ENCODE measurements at regions not wholly inside any gene's neighbourhood (a gene's known extent, or its start where the extent isn't known, plus 50 kb on each side); places are given as distances from the start of the nearest gene placed in this dataset.
"Not testable (repeated sequence)": the region's sequence is repeated elsewhere in the genome, so short reads cannot be mapped to it uniquely, and the experiment has no call there.

DNA sequence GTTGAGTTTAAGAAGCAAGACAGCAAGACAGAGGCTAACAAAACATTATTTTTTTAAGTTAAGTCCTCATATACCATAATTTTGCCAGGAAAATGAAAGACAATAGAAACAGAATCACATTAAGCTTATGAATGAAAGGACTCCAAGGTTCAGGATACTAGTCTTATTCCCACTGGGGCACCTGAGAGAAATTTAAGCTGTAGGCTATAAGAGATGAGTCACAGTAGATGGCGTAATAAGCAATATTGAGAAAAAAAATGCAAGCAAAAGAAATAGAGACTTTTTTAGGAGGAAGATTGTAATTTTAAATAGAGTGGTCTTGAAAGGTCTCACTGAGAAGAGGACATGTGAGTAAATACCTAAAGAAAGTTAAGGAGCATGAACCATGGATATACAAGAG, 57.1 kb upstream of the KIF2B start:
- DNase-seq (ENCODE audit: low spot score), result no peak

DNA sequence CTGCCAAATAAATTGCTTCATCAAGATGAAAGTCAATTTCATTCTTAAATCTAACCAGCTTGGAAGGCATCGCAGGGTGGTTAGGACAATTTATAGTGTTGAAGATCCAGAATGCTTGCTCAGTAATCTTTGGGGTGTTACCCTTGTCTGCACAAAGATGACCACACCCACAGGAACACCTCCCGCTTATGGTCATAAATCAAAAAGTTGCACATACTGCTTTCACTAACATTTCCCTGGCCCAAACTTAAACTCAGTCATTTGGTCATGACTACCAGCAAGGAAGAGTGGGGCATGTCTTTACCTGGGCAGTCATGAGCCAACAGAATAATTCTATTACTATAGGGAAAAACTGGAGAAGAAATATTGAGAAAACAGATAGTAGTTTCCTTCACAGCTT, 57.6 kb upstream of the KIF2B start:
- no peak for DNase-seq (ENCODE audit: low spot score)

DNA sequence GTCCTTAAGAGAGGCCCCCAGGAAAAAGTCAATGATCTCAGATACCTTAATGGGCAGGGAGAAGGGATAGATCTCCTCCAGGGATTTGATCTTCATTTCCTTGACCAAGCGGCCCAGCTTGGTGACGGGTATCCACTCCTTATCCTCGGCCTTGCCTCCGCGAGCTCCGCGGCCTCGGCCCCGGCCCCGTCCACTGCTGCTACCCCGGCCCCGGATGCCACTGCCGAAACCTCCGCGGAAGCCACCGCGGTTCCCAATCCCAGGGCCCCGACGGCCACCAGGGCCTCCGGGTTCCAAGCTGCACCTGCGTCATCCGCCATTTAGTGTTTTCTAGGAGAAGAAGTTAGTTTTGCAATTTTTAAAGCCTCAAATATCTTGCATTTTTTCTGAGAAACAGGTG, 65.2 kb upstream of the KIF2B start:
- DNase-seq (ENCODE audit: low spot score), result no peak

DNA sequence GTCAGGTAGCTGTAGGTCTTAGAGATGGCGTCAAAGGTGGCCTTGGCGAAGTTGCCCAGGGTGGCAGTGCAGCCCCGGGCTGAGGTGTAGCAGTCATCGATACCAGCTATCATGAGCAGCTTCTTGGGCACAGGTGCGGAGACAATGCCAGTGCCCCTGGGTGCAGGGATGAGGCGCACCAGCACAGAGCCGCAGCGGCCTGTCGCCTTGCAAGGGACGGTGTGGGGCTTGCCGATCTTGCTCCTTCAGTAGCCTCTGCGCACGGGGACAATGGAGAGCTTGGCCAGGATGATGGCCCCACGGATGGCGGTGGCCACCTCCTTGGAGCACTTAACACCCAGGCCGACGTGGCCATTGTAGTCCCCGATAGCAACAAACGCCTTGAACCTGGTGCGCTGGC, 65.6 kb upstream of the KIF2B start:
- not testable (repeated sequence) for DNase-seq (ENCODE audit: low spot score)

DNA sequence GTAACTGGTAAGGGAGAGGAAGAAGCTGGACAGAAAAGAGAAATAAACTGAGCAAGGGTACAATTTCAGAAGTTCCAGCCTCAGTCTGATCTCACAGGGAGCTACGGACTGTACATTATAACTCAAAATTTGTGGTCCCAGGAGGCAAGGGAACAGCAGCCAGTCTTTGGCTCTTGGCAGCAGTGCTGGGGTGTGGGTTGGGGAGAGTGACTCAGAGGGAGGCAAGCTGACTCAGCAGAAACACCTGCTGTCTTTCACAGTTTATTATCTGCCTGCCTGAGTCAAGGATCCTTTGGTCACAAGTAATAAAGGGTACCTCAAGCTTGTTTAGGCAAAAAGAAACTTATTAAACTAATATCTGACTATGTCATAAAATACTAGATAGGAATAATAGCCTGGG, 73.5 kb upstream of the KIF2B start:
- DNase-seq (ENCODE audit: low spot score), result peak; percentile 5

DNA sequence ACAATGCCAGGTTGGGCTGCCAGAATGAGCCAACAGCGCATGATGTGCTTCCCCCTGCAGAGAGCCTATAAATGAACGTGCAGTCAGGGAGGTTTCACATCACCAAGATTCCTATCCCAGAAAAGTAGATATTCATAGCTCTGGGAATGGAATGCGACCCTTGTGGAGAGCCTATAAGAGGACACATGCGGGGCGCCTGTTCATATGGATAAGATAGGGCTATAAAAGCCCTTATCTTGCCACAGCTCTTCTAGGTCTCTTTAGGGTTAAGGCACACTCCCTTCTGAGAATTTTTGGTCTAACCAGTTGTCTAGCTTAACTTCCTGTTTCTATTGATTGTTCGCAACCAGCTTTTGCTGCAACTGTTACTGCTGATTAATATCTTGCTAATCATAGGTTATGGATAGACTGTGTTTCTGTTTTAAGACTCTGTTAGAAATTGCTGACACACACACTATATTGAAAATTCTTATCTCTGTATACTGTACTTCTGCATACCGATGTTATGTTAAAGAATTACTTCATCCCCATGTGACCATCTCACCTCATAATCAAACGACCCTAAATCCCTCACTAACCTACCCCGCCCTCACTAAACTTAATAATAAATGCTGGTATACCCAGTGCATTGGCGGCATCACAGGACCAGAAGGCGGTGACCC, 74.4 kb upstream of the KIF2B start:
- DNase-seq (ENCODE audit: low spot score), result not testable (repeated sequence)

DNA sequence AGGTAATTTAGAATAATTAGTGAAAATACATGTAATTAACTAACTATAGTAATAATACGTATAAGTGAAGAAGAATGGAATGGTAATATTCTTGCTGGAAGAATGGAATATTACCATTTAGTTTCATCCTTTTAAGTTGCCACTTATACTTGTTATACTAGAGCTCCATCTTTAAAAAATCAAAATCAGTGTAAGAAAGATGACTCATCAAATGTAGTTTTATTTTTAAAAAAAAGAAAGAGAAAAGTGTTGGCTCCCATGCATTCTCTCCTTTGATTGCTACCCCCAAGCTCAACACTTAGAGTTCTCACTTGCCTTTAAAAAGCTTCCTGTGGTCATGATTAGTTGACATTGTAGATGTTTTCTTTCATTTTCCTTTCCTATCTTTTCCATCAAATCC, 82.4 kb upstream of the KIF2B start:
- no peak for DNase-seq (ENCODE audit: low spot score)

DNA sequence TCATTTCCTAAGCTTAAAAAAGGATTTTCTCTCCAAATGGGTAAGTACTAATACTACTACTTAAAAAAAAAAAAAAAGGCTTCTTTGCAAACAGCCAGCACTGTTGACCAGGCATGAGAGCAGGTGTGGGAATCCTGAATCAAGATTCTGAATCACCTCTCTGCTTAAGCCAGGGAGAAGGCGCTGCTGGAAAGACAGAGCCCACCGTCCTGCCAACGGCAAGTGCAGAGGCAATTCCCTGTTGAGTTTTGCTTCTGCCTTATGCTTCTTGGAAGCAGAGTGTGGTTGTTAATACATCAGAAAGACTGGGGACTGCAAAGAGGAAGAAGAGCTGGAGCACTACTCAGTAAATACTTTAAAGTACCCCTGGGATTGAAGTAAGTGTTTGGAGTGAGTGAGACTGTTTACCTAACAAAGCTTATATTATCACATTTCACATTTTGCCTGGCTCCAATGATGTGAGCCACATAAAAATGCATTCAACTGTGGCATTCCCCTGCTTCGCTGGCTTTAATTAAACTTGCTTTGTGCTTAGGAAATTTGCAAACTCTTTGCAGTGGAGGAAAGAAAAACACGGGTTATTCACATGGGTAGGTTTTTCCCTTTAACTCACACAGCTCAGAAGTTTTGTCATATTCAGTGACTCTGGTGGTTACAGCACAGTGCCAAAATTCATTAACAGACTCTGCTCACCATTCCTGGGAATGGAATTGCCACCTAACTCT, 86.0 kb upstream of the KIF2B start:
- no peak for DNase-seq (ENCODE audit: low spot score)

DNA sequence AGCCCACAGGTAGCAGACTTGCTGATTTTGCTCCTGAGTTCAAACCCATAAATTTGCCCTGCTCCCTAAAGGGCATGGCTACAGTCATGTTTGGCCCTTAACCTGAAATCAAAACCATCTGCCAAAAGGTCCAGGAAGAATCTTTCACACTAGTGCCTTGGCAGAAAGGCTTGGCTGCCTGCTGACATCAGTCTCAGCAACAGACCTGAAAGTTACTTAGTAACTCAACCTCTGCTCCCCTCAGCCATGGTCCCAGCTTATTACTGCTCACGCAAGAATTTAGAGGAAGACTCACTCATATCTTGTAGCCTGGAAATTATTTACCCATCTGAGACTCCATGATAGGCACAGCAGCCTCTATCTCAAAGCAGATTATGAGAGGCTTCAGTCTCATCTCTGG, 98.0 kb upstream of the KIF2B start:
- DNase-seq (ENCODE audit: low spot score), result no peak

DNA sequence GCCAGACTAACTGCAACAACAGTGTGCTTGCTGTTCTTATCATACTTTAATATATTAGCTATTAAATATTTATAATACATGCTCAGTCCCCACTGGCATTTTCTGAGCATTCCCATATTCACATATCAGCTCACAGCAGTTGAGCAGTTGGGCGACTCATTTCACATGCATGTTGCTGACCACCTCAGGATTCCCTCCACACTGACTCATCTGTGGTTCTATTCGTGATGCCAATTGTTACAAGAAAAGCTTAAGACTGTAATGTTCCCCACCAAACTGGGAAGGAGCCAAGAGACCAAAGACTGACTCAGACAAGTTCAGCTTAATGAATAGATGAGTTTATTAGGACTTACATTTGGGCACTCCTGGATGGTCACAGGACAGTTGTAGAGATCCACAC, 100.3 kb upstream of the KIF2B start:
- DNase-seq (ENCODE audit: low spot score), result peak; percentile 83

DNA sequence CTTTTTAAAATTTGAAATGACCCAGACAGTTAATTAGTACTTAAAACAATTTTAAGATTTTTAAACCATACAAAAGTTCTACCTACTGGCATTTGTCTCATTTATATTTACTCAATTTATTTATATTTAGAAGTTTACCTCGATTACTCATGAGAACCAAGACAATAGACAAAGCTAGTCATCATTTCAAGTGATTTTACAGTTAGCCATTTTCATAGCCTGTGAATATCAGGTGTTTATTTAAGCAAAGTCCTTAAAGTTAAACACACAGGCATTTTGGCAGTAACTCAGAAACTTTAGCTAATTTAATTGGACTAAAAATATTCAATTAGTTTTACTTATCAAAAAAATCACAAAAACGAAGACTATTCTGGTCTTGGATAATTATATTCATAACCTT, 101.6 kb upstream of the KIF2B start:
- no peak for DNase-seq (ENCODE audit: low spot score)

DNA sequence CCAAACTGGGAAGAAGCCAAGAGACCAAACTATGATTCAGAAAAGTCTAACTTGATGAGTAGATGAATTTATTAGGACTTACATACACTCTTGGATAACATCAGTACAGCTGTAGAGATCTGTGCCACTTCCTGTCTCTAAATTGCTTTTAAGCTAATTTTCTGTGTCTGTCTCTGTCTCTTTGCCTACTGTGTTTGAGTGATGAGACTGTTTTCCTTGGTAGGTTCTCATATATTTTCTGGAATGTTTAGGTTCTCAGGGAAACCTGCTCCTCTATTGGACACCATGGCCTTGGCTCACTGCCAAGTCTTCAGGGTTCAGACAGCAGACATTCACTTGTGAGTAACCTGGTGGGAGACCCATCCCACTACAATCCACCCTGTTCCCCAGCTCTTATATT, 103.5 kb upstream of the KIF2B start:
- no peak for DNase-seq (ENCODE audit: low spot score)

DNA sequence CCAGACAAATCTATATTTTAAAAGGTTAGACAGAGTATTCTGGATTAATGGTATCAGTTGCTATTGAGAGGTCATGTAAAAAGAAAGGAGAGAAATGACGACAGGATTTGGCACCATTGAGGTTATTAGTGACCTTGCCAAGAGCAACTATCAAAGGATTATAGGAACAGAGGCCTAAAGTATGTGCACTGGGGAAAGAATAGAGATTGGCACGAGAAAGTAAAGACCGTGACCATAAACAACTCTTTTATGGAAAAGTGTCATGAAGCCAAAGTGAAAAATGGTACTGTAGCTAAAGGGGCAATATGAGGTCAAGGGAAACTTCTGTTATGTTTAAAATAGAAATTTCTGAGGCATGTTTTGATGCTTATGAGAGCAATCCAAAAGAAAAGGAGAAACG, 115.2 kb upstream of the KIF2B start:
- DNase-seq (ENCODE audit: low spot score), result no peak

DNA sequence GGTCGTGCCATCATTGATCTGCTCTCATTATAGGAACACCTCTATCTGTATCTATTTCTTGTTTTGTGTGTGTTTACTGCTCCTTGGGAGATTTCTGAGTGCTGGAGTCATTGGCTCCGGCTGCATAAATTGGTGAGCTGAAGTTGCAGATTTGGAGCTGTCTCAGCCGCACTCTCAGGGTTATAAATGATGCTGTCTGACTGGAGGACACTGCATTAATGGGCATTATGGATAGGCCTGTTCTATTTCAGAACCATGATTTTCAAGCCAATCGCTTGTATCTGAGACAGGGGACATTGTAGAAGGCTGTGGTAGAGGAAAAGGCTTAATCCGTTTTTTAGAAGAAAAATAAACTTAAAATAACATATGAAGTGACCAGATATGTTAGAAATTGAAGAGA, 126.4 kb upstream of the KIF2B start:
- no peak for DNase-seq (ENCODE audit: low spot score)

DNA sequence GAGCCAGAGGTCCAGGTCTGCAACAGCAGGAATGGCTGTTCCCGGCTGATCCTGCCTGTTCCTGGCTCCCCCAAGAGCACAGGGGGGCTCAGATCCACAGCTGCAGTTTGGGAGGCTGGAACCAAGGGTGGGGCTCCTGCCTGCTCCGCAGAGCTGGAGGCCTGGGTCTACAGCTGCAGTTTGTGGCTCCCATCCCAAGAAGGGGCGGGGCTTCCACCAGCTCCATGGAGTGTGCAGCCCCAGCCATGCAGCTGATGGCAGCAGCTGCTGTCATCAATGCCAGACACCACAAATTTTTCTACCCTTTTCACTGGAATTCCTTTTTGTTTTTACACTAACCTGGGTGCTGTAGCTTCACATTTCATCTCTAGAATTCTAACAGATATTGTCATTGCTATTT, 135.4 kb upstream of the KIF2B start:
- no peak for DNase-seq (ENCODE audit: low spot score)

DNA sequence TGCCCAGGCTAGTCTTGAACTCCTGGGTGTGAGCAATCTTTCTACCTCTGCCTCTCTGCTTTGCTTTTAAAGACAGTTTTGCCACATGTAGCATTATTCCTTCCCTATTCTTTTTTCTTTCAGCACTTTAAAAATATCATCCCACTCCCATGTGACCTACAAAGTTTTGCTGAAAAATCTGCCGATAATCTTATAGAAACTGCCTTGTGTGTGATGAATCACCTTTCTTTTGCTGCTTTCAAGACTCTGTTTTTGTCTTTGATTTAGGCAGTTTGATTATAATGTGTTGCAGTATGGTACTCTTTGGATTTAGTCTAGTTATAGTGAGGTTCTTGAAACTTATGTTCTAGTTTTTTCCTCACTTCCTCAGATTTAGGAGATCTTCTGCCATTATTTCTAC, 142.0 kb upstream of the KIF2B start:
- DNase-seq (ENCODE audit: low spot score), result no peak

DNA sequence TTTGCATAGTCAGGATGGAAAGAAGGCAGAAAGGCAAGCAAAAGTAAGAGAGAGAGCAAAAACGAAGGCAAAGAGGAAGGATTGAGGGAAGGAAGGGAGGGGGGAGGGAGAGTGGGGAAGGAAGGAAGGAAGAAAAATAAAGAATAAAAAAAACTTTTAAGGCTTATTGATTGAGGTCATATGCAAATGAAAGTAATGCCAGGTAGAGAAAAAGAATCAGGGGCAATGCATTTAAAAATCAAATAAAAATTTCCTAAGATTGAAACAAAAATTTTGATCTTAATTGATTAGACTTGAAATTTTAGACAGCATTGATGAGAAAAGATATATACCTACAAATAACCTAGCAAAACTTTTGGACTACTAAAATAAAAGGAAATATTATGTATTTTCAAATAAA, 153.9 kb upstream of the KIF2B start:
- DNase-seq (ENCODE audit: low spot score), result no peak

DNA sequence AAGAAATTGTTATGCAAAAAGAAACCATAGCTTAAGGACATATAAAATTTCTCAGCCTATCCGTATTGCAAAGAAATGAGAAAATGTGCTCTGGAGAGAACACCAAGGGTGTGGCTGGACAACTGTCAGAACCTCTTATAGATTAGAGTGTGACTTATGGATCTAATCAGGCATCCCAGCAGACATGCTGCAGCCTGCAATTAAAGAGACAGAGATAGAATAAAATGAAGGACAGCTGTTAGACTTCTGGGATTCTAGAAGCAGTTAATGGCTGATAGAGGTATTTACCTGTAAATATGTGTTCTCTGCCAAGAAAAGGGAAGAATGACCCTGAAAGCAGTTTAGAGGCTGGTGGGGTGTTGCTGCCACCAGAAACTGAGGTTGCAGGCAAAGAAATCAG, 160.1 kb upstream of the KIF2B start:
- no peak for DNase-seq (ENCODE audit: low spot score)

DNA sequence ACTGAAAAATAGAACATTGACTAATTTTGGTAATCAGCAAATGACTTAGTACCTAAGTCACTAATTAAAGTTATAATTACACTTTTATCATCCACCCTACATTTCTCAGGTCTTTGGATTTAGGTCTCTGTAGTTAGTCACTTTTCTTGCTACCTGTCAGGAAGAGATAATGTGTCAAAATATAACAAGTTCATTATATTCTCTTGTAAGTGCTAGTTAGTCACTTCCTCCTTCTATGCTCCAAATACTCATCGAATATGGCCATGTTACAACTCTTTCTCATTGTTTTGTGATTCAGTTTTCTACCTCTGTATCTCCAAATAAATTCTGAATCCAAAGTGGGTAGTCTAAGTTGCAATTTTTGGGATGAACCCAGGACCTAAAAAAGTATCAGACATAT, 163.5 kb upstream of the KIF2B start:
- no peak for DNase-seq (ENCODE audit: low spot score)

DNA sequence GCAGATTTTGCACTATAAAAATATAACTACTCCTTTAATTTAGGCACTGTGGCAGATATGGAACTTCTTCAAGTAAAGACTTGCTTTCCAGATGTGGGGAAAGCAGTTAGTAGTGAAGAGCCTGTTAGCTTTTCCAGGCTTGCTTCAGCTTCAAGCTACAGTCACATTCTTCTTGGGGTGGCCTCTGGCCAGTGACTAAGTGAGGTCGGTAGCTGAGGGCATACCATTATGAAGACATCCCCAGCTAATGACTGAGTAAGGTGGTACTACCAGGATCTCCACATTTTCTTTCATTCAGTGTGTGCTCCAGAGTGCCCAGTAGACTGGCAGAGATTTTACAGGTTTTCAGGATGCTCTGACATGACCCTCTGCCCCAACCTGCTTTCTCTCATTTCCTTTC, 167.1 kb upstream of the KIF2B start:
- peak; percentile 3 for DNase-seq (ENCODE audit: low spot score)

DNA sequence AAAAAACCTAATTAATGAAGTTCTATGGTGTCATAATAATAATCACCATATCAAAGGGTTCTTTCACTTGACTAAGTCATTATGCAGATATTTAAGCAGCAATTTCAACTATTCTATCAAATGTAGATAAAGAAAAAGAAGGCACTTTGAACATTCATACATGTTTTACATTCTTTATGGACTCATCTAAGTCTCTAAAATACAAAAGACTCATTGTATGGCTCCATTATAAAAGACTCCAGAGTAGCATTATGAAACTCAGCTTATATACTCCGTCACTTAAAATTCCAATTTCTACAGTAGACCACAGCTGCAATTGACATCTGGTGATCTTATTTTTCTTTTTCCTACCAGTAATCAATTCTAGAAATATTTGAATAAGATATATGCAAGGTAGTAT, 173.5 kb upstream of the KIF2B start:
- DNase-seq (ENCODE audit: low spot score), result no peak

DNA sequence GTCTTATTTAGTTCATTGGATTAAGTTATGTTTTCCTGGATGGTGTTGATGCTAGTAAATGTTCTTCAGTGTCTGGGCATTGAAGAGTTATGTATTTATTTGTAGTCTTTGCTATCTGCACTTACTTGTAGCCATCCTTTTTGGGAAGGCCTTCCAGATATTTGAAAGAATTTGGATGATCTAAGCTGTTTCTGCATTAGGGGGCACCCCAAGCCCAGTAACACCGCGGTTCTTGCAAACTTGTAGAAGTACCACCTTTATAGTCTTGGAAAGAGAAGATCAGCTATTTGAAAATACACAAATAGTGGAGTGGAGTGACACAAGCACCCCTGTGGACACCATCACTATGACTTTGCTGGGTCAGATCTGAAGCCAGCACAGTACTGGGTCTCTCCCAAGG, 175.9 kb upstream of the KIF2B start:
- no peak for DNase-seq (ENCODE audit: low spot score)

DNA sequence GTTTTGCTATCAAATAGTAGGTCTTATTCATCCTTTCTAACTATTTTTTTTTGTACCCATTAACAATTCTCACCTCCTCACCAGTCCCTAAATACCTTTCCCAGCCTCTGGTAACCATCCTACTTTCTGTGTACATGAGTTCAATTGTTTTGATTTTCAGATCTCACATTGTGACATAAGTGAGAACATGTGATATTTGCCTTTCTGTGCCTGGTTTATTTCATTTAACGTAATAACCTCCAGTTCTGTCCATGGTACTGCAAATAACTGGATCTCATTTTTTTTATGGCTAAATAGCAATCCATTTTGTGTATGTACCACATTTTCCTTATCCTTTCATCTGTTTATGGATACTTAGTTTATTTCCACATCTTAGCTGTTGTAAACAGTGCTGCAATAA, 181.9 kb upstream of the KIF2B start:
- DNase-seq (ENCODE audit: low spot score), result no peak

DNA sequence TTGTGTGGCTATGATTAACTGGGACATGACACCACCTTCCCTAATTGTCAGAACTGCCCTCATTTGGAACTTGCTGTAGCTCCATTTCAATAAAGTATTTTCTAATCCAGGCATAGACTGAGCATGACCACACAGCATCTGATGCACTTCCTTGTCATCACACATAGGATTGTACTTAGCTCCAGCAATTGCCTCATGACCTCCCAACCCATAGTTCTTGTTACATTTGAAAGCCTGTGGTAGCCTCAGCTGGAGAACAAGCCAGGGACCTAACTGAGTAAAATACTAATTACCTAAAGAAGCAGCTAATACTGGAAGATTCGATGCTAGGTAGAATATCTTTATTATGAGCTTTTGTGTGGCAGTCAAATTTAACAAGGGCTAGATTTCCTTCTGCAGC, 187.3 kb upstream of the KIF2B start:
- no peak for DNase-seq (ENCODE audit: low spot score)
